SU-DHL-6 (cell line): ENCODE measurements at regions not wholly inside any gene's neighbourhood (a gene's known extent, or its start where the extent isn't known, plus 50 kb on each side); places are given as distances from the start of the nearest gene placed in this dataset.

Experiments used
- H2AFZ ChIP-seq: fragments of 200-600 bp; sonication (generic); 2 replicates; pipeline ENCODE4 v1.6.1; 2014; ENCODE audit warnings: low read depth, mild to moderate bottlenecking, moderate library complexity, mixed read lengths, antibody characterized with exemption, low read length; ENCODE audit not compliant: severe bottlenecking
- H3F3A ChIP-seq: fragments of 200-600 bp; shearing (Covaris generic); 2 replicates; pipeline ENCODE4 v1.6.0; 2016; ENCODE audit warnings: antibody characterized with exemption, mild to moderate bottlenecking; ENCODE audit not compliant: insufficient read depth
- H3K27ac ChIP-seq: fragments of 200-600 bp; sonication (generic); 2 replicates; pipeline ENCODE4 v1.5.1; 2016; ENCODE audit warnings: low read depth, mild to moderate bottlenecking, low read length, moderate library complexity, mixed read lengths
- H3K27me3 ChIP-seq: fragments of 200-600 bp; sonication (generic), shearing (Covaris generic); 2 replicates; pipeline ENCODE4 v1.6.0; 2014; ENCODE audit warnings: mild to moderate bottlenecking, low read length
- H3K36me3 ChIP-seq: fragments of 200-600 bp; sonication (generic); 2 replicates; pipeline ENCODE4 v1.6.1; 2014; ENCODE audit warnings: mild to moderate bottlenecking, low read length, mixed read lengths
- H3K4me2 ChIP-seq: fragments of 300-600, 200-600 bp; shearing (Covaris generic), sonication (generic); 2 replicates; pipeline ENCODE4 v1.6.0; 2014; ENCODE audit warnings: low read length, low read depth, mild to moderate bottlenecking; ENCODE audit not compliant: poor library complexity, severe bottlenecking
- H3K4me3 ChIP-seq: fragments of 200-600 bp; sonication (generic); 2 replicates; pipeline ENCODE4 v1.5.1; 2014; ENCODE audit warnings: antibody characterized with exemption, low read length, mild to moderate bottlenecking, mixed read lengths; ENCODE audit not compliant: insufficient read depth, poor library complexity, severe bottlenecking
- H3K79me2 ChIP-seq: fragments of 200-600 bp; sonication (generic); 2 replicates; pipeline ENCODE4 v1.6.1; 2014; ENCODE audit warnings: mild to moderate bottlenecking, low read length, moderate library complexity; ENCODE audit not compliant: insufficient read depth
- H3K9ac ChIP-seq: fragments of 200-600 bp; sonication (generic); 2 replicates; pipeline ENCODE4 v1.7.0; 2014; ENCODE audit warnings: mild to moderate bottlenecking, low read length
- H3K9me2 ChIP-seq: fragments of 200-600 bp; sonication (generic); replicated peaks from 2 replicates; pipeline ENCODE4 v1.6.1; 2014; ENCODE audit warnings: low read length; ENCODE audit not compliant: insufficient read depth
- H3K9me3 ChIP-seq: fragments of 200-600 bp; sonication (generic); 2 replicates; pipeline ENCODE4 v1.6.1; 2014; ENCODE audit warnings: low read length, mixed read lengths; ENCODE audit not compliant: insufficient read depth
- H4K20me1 ChIP-seq: fragments of 200-600 bp; sonication (generic); 2 replicates; pipeline ENCODE4 v1.6.1; 2014; ENCODE audit warnings: low read depth, mild to moderate bottlenecking, antibody characterized with exemption, low read length, moderate library complexity, mixed read lengths
- CTCF ChIP-seq: fragments of 200-600 bp; sonication (generic); IDR thresholded peaks from one replicate; pipeline ENCODE4 v1.5.1; 2017; ENCODE audit warnings: antibody characterized with exemption, mild to moderate bottlenecking, low read length, moderate library complexity; ENCODE audit not compliant: insufficient read depth, poor library complexity, severe bottlenecking
- EZH2phosphoT487 ChIP-seq: fragments of 200-600 bp; sonication (generic), shearing (Covaris generic); conservative IDR thresholded peaks from 2 replicates; pipeline ENCODE4 v1.6.1; 2018; ENCODE audit warnings: mild to moderate bottlenecking, antibody characterized with exemption, low read length, moderate library complexity, mixed read lengths

DNA sequence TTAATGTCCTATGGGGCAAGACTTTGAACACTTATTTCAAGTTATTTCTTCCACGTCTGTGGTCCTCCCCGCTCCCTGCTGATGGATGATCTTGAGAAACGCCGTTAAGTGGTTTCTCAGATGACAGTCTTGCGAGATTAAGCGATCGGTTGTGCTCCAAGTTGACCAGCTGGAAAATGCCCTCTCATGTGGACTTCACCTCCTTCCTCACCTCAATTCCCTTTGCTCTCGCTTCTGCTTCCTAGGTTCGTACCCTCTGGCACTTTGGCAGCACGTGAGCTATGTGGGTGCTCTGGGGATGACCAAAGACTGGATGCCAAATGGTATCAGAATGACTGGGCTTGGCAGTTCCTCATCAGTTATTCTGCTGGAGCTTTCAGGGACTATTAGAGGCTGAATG, 480.0 kb downstream of the ZNF536 start:
- Histone ChIP-seq H3K9me3 (no peaks in the 10 kb centered on the region), H3K27ac (no peak overlapping the region), H3K4me2 (no peak overlapping the region), H3F3A (no peaks in the 10 kb centered on the region), H3K9me2 (no peaks in the 10 kb centered on the region), H3K9ac (no peak overlapping the region), H2AFZ (no peak overlapping the region), H3K27me3 (no peaks in the 10 kb centered on the region), H3K4me3 (no peak overlapping the region), H4K20me1 (no peaks in the 10 kb centered on the region), H3K79me2 (no peaks in the 10 kb centered on the region), H3K36me3 (no peaks in the 10 kb centered on the region)
- TF ChIP-seq CTCF (no peak), EZH2phosphoT487 (no peak)

DNA sequence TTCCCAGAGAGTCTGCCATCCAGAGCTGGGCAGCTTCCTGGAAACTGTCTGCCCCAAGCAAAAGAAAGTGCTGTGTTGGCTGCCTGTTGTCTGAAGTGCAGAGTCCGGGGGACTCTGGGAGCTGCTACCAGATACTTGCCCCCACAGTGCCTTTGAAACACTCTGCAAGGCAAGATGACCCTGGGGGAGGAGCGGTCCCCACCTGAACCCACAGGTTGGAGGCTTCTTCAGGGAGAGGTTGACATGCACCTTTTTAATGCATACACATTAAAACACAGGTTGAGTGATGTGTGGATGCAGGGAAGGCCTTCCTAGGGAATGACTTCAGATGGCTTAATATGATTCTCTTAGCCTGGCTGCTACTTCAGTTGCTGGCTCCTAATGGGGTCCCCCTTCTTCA, 479.5 kb downstream of the ZNF536 start:
- Histone ChIP-seq H3K9me3 (no peaks in the 10 kb centered on the region), H3K4me2 (no peak overlapping the region), H3K9me2 (no peaks in the 10 kb centered on the region), H3K27ac (no peak overlapping the region), H3F3A (no peaks in the 10 kb centered on the region), H3K79me2 (no peaks in the 10 kb centered on the region), H3K4me3 (no peak overlapping the region), H3K9ac (no peak overlapping the region), H2AFZ (no peak overlapping the region), H3K36me3 (no peaks in the 10 kb centered on the region), H4K20me1 (no peaks in the 10 kb centered on the region), H3K27me3 (no peaks in the 10 kb centered on the region)
- TF ChIP-seq EZH2phosphoT487, result no peak
- no peak for TF ChIP-seq CTCF

GRCh38 chr19:30848636-30849425, 476.6 kb downstream of the ZNF536 start:
- Histone ChIP-seq H3K4me2 (no peak overlapping the region), H4K20me1 (no peaks in the 10 kb centered on the region), H3K9me3 (no peaks in the 10 kb centered on the region), H3K27ac (no peak overlapping the region), H3K27me3 (no peaks in the 10 kb centered on the region), H3K9me2 (no peaks in the 10 kb centered on the region), H2AFZ (no peak overlapping the region), H3K4me3 (no peak overlapping the region), H3K9ac (no peak overlapping the region), H3F3A (no peaks in the 10 kb centered on the region), H3K36me3 (no peaks in the 10 kb centered on the region), H3K79me2 (no peaks in the 10 kb centered on the region)
- TF ChIP-seq CTCF, result no peak
- TF ChIP-seq EZH2phosphoT487, result no peak
